NCI-H1930 (cell line): ENCODE measurements at regions not wholly inside any gene's neighbourhood (a gene's known extent, or its start where the extent isn't known, plus 50 kb on each side); places are given as distances from the start of the nearest gene placed in this dataset.

Experiments
- DNase-seq, 2 experiments: peaks; one replicate each; lab custom pipeline; 2025; lab: John Stamatoyannopoulos, UW

DNA sequence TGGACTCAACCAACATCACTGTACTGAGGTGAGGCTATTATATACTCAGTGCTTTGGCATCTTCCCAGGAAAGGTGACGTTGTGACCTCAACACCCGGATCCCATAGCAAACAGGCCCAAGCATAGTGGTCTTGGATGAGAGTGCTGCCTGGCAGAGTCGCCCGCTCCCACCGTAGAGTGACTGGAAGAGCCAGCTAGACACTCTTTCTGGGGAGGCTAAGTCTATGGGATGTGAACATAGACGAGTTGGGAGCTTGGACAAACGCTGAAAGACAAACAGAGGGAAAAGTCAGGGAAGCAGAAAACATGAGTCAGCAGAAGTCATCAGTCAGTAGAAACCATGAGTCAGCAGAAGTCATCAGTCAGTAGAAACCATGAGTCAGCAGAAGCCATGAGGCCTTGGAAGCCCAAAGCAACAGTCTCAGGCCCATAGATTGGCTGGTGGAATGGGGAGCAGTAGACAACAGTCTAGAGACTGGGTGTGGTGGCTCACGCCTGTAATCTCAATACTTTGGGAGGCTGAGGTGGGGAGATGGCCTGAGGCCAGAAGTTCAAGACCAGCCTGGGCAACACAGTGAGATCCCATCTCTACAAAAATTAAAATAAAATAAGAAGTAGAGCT is 66.4 kb upstream of the MAP1LC3B2 start:
- DNase-seq = no peak

DNA sequence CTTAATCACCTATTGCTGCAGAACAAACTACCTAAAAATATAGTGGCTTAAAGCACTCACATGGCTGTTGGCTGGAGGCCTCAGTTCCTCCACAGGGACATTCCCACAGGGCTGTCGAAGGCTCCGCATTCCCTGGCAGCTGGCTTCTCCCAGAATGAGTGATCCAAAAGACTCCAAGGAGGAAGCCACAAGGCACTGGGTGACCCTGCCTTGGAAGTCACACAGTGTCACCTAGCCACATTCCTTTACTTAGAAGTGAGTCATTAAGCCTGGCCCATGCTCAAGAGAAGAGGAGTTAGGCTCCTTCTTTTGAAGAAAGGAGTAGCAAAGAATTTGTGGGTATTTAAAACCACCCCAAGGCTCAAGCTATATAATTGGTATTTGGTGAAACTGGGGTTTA is 63.9 kb upstream of the MAP1LC3B2 start:
- no peak for DNase-seq

DNA sequence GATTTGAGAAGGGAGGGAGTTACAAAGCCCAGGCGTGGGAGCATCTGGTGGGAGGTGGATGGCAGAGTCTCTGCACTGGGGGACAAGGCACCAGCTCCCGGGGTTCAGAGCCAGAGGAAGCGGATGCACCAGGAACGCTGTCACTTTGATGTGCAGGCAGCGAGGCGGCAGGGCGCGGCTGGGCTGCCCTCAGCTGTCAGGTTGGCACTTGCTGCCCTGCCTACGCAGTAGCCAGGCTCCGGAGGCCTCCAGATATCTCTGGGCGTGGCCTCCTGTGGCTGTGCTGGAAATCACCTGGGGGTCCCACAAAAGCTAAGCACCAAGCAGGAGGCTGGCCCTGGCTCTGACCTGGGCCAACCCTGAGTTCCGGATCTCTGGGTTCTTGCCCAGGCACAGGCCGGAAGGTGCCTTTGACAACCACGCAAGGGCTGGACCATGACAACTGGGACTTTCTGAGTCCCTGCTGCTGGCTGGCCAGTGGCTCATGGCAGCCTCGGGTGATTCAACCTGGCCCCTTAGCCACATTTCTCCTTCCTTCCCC is 62.1 kb upstream of the MAP1LC3B2 start:
- DNase-seq = no peak

DNA sequence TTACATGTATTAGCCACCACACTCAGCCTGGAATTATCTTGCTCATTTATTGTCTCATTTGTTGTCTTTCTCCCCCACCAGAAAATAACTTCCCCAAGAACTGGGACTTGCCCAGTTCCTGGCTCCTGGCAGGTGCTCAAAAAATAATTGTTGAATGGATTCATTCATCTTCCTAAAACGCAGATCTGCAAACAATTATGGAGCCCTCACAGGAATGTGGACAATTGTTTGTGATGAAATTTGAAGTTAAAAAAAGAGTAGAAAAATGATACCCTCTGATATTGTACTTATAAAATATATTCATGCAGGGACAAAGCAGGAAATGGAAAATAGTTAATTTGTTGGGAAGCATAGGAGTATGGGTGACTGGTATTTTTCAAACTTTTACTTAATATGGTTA is 60.7 kb upstream of the MAP1LC3B2 start:
- no peak for DNase-seq

DNA sequence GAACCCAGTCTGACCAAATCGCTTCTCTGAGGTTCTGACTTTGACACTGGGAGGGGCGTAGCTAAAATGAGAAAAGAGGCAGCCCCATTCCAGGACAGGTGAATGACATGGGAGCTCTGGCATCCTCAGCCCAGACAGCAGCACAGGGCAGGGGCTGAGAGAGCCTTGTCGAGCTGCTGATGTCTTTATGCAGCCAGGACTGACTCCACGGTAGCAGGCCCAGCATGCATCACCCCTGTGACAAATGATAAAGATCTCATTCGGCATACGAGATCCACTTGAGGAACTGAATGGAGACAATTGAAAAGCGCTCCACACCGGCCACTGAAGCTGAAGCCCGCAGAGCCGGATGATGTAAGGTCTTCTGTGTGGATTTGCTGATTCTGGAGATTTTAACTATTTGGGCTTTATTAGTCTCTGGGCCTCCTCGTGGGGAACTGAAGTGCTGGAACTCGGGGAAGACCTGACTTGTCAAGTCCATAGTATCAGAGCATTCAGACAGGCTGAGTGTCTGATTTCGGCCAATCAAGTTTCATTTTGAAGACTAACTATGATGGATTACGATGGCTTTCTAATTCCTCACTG is 56.9 kb upstream of the MAP1LC3B2 start:
- DNase-seq = no peak

DNA sequence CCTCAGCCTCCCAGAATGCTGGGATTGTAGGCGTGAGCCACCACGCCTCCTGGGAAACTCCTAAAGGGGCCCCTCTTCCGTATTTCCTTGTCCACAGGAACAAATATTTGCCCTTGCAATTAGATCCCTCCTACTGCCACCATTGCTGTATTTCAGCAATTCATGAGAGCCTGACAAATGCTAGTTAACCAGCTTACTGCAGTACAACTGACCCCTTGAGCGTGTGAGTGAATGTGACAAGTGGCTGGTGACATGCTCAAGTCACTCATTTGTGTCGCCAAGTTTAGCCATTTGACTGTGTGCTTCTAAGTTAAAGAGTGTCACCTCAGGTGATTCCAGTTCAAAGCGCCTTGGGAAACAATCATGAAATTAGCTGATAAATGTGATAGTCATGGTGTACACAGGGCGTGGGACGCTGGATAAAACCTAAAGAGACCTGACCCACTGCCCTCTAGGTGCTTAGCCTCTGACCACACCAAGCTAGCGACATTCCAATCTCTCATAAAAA is 56.1 kb upstream of the MAP1LC3B2 start:
- DNase-seq = no peak

DNA sequence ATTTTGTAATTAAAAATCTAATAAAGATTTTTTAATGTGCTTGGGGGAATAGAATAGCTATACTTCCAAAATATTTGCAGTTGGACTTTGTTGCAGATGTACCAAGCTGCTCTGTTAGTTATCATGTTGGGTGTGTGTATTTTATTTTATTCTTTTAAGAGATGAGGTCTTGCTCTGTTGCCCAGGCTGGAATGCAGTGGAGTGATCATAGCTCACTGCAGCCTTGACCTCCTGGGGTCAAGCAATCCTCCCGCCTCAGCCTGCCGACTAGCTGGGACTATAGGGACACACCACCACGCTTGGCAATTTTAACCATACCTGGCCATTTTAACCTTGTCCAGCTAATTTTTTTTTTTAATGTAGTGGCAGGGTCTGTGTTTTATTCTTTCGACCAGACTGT is 54.7 kb upstream of the MAP1LC3B2 start:
- DNase-seq = no peak

DNA sequence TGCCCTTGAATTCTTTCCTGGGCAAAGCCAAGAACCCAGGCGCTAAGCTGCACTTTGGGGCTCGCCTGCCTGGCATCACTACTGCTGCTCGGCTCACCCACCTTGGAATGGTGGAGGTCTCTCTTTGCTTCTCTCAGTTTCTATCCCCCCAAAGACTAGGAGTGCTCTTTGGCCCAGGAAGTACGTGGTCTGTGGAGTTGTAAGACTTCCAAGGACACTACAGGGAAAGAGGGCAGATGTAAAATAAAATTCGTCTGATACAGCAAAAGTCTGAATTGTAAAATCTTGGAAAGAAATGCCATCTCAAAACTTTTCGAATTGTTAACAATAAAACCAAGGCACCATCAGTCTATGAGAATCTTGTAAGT is 52.5 kb upstream of the MAP1LC3B2 start:
- no peak for DNase-seq

DNA sequence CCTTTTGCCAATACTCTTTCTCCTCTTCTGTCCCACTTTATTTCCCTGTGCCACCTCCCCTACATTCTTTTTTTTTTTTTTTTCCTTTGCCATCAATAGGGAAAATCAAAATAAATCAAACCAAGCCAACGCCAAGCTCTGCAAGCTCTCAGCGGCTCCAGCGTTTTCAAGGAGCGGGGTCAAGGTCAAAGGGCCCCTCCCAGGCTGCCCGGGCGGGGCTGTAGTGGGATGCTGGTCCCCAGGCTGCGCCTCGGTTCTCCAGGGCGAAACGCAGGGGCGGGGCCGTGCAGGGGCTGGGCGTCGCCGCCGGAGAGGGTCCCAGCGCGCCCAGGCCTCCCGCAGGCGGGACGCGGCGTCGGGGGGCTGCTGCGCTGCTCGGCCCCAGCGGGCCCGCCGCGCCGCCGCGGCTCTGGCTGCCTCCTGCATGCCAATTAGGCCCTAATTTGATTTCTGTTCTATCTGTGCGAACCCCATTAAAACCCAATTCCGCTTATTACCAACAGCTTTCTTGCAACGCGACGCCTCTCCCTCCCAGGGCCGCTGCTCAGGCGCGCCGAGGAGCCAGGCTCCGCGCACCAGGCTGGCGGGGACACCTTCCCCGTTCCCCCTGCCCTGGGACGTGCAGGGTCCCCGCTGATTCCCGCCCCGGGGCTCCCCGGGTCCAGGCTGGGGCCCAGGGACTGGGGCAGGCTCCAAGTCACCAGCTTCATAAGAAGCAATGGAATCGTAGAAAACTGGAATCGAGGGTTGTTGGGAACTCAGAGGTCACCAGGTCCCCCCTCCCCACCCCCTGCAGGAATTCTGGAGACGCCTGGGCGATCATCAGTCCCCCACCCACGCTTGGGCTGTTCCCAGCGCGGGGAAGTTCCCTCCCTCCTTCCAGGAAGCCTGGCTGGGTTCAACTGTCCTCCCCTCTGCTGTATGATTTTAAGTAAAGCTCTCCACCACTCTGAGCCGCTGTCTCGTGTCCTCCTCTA is 50.7 kb upstream of the MAP1LC3B2 start:
- DNase-seq = no peak
